Activated naive CD4-positive, alpha-beta T cell treated with anti-CD3 and anti-CD28 coated beads, Interleukin-2, amount 50 U/mL, for 72 hours (primary cell): ENCODE measurements at regions not wholly inside any gene's neighbourhood (a gene's known extent, or its start where the extent isn't known, plus 50 kb on each side); places are given as distances from the start of the nearest gene placed in this dataset.

ENCODE experiments used
- ATAC-seq, 2 donors: fragments of 150-1000 bp; cut with Tn5 transposase; 2 replicates each; pipeline ENCODE4 v1.10.0; 2021; ENCODE audit warnings: mild to moderate bottlenecking in 2 of 2, moderate library complexity in 2 of 2
- DNase-seq, 2 donors: peaks; one replicate each; pipeline ENCODE4 v3.0.0; 2021 to 2022; ENCODE audit warnings: low spot score in 2 of 2
- H3K27ac Mint-ChIP-seq, 2 donors: one replicate each; pipeline ENCODE4 v1.8.0; 2022; ENCODE audit warnings: mild to moderate bottlenecking in 2 of 2, mixed read lengths in 2 of 2
- H3K36me3 Mint-ChIP-seq, 2 donors: one replicate each; pipeline ENCODE4 v1.8.0; 2022; ENCODE audit warnings: mixed read lengths in 2 of 2
- H3K9me3 Mint-ChIP-seq, 2 donors: one replicate each; pipeline ENCODE4 v1.8.0; 2022; ENCODE audit warnings: mixed read lengths in 2 of 2

DNA sequence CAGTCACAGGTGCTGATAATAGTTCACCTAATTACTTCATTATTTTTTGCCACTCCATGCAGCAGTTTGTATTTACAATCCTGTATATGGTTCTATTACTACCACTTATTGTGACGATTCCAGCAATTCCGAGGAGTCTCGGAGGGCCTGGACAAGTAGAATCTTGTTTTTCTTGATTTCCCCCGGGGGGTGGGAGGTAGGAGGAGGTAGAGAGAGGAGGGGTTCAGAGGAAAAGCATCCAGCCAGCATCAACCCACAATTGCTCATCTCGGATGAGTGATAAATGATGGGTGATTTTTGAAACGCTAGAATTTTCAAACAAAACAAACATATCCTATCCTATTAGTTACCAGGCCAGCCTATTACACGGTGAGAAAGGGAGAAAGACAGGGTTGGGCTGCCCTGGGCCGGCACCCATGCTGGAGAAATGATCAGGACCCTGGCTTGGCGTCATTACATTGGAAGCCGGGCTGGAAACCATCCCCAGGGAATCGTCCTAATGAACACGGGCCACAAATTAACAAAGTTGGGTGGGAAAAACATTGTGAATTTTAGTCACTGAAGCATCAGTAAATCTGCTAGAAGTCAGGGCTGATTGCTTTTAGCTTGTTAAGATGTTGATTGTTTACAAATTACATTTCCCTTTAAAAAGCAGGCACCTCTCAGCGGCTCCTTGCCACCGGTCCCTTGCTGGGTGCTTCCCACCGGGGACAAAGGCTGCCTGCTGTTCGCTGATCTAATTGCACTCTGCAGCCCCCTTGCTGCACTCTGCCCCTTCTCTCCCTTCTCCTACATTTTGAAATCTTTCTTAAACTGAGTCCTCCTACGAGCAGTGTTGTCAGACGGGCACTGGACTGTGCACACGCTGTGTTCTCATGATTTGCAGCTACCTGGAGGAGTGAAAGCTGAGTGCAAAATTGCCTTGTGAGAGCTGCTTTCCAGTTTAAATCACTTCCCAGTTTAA, 95.5 kb downstream of the FAM204A start:
- Mint-ChIP-seq H3K27ac (no peak overlapping the region), H3K36me3 (no peaks in the 10 kb centered on the region), H3K9me3 (no peaks in the 10 kb centered on the region)
- no peak for DNase-seq
- no peak for ATAC-seq

DNA sequence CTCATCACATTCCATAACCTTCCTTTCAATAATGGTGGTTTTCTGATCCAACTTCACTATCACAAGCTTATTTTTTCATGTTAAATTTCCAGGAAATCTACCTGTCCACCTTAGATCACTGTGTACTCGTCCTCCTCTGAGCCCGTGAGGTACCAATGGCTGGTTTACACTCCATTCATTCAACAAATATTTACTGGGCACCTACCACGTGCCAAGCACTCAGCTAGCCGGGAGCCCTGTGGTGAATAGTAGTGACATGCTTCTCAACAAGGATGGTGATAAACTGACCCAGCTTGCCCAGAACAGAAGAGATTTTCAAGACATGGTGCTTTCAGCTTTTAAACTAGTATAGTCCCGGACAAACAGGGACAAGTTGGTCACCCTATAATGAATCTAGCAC, 98.2 kb downstream of the FAM204A start:
- Mint-ChIP-seq H3K36me3 (no peaks in the 10 kb centered on the region), H3K27ac (no peak overlapping the region), H3K9me3 (no peaks in the 10 kb centered on the region)
- no peak for ATAC-seq
- no peak for DNase-seq

DNA sequence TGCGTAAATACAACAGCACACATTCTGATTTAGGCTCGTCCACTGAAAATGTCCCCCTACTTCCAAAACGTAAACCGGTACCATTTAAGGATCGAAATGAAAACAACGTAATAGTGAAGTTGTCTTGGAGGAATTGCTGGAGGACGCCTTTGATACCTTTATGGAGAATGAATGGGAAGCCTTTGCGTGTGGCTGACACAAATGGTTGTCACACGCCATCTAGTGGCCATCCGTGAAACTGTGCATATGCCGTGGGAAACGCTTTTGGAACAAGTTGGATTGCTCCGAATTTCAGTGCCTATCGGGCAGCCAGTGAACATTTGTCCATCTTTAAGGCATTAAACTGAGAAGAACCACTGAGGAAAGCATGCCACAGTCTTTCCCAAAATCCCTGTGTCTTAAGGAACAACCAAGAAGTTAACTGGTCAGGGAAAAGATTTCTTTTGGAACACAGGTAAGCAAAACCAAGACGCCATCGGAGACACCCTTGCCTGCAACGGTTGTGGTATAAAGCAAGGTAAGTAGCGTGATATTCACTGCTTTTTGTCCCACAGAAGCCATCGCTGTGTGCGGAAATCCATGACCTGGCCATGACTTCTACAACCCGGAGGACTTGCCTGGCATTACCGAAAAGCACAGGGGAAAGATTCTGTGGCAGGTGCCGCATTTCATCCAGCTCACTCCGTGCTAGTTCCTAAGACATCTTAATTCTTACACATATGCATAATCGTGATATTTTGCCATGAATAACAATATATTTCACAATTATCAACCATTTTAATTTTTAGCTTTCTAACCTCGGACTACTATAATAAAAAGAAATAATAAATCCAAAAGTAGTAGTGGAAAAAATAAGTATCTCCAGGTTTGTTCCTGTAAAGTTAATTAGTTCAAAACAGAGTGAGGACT, 100.6 kb downstream of the FAM204A start:
- DNase-seq, result peak in 1 of 2 donors; percentile 73
- no peak overlapping the region for H3K27ac Mint-ChIP-seq
- H3K9me3 Mint-ChIP-seq, result no peaks in the 10 kb centered on the region
- H3K36me3 Mint-ChIP-seq, result no peaks in the 10 kb centered on the region
- peak in 1 of 2 donors; percentile 37 for ATAC-seq

DNA sequence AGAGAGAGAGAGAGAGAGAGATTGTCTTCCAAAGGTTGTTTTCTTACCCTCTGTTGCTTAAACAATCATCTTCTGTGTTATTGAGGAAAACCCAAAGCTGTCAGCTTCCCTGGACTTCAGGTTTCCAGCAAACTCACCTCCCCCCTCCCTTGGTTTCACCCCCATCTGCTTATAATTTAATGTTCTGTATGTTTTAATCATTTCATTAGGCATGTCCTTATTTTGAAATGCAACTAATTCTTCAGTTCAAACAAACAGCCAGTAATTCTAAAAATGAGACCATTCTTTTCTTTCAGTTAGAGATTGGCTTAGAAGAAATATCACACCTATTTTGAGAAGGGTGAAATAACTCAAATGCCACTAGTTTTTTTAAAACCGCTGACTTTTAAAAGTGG, 102.9 kb downstream of the FAM204A start:
- no peak for ATAC-seq
- no peaks in the 10 kb centered on the region for H3K9me3 Mint-ChIP-seq
- H3K27ac Mint-ChIP-seq, result no peak overlapping the region
- no peaks in the 10 kb centered on the region for H3K36me3 Mint-ChIP-seq
- no peak for DNase-seq

DNA sequence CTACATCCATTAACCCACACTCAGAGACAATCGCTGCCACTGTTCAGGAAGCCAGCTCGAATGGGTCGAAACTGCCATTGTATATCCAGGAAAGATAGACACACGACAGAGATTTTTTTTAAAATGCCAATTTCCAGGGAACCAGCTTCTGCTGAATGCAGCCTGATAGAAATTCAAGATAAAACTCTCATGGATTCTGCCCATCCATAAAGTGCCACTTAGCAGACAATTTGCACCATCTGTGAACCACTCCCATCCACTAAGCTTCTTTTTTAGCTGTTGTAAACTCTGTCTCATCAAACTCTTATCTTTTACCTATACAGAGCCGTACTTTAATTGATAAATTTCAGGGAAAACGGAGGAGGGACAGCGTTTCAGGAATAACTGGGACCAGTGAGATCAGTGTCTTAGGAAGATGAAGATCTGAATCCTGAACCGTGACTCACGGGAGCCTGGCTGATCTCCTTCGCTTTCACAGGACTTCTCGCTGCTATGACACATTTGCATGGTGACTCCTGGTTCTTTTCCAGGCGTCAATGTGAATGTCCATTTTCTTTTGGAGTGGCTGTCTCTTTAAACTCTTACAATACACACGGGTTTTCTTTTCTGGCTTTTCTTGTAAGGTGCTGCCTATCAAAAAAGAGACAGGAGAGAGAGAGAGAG, 103.4 kb downstream of the FAM204A start:
- ATAC-seq (no peak), DNase-seq (no peak)
- H3K27ac Mint-ChIP-seq, result no peak overlapping the region
- H3K36me3 Mint-ChIP-seq, result no peaks in the 10 kb centered on the region
- no peaks in the 10 kb centered on the region for H3K9me3 Mint-ChIP-seq

DNA sequence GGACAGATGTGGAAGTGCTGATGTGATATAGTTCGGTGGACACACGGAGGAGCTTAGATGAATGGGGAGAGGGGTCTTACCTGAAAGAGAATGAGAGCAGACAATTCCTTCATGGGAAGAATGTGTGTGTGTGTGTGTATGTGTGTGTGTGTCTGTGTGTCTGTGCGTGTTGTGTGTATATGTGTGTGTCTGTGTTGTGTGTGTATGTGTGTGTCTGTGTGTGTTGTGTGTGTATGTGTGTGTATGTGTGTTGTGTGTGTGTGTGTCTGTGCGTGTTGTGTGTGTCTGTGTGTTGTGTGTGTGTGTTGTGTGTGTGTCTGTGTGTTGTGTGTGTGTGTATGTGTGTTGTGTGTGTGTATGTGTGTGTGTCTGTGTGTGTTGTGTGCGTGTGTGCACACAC, 104.2 kb downstream of the FAM204A start:
- no peak for DNase-seq
- H3K9me3 Mint-ChIP-seq, result no peaks in the 10 kb centered on the region
- no peak for ATAC-seq
- no peak overlapping the region for H3K27ac Mint-ChIP-seq
- H3K36me3 Mint-ChIP-seq, result no peaks in the 10 kb centered on the region

DNA sequence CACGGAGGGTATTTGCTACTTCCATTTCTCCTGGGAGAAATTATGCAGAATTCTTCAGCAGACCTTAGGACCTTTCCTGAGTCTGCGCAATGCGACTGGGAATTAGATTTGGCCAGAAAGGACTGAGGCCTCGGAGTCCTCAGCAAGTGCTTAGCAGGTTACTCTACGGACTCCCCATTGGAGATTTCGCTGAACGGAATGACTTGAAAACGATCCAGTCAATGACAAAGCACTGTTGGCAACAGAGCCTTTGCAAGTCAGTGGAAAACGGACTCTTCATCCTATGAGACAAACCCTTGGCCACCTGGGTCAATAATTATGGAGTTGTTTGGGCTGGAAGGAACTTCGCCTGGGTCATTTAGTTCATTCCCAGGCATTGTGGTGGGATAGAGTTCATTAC, 107.4 kb downstream of the FAM204A start:
- Mint-ChIP-seq H3K9me3 (no peaks in the 10 kb centered on the region), H3K36me3 (no peaks in the 10 kb centered on the region), H3K27ac (no peak overlapping the region)
- DNase-seq, result no peak
- no peak for ATAC-seq

DNA sequence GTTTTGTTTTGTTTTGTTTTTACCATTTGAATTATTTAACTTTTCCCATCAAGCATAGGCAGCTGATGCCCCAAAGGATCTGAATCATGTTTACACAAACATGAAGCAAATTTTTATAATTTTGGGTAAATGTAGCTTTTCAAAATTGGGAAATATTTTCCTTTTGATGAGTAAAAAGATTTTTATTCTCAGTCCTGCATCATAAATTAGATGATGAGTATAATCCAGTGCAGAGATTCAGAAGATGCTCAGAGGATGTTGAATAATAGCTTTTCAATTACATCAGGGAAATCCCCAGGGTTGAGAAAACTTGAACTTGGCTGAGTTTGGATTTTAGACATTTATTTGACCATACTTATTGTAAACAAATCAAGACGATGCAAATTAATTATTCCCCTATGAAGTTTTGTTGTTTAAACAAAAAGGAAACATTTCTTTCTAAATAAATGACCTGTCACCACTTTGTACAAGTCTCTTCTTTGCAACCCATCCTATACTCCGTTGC, 121.7 kb downstream of the FAM204A start:
- ATAC-seq, result no peak
- DNase-seq, result no peak
- Mint-ChIP-seq H3K27ac (no peak overlapping the region), H3K36me3 (no peaks in the 10 kb centered on the region), H3K9me3 (no peaks in the 10 kb centered on the region)

DNA sequence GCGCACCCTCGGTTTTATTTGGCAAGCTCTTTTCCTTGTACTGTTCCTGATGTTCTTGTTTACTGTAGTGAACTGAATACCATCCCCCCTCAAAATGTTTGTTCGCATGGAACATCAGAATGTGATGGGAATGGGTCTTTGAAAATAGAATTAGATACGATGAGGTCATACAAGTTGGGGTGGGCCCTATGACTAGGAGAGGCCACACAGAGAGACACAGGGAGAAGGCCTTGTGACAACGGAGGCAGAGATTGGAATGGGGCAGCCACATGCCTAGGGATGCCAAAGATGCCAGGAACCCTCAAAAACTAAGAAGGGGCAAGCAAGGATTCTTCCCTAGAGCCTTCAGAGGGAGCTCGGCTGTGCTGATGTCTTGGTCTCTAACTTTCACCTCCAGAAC, 123.6 kb downstream of the FAM204A start:
- Mint-ChIP-seq H3K9me3 (no peaks in the 10 kb centered on the region), H3K27ac (no peak overlapping the region), H3K36me3 (no peaks in the 10 kb centered on the region)
- ATAC-seq, result no peak
- DNase-seq, result no peak

DNA sequence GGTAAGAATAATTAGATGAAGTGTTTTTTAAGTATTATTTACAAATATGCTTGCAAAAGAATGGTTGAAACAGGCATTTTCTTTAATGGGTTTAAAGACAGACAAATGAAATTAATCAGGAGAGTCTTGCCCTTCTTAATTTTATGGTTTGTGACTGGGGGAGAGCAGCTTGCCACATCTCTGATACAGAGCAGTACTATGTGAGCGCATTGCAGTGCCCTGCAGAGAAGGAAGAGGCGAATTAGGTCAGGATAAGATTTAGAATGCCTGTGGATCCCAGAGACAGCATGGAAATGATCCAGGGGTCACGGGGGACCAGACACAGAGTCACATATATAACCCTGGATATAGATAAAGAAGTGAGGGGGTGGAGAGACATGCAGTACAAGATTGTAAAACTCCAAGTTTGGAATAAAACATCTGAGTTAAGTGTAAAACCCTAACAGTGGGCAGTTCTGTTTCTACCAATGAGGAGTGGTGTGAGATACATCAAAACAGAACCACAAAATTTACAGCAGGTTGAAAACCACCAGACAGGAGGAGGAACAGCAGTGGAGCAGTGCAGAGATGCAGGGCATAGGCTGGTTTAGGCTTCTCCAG, 125.5 kb downstream of the FAM204A start:
- Mint-ChIP-seq H3K9me3 (no peaks in the 10 kb centered on the region), H3K36me3 (no peaks in the 10 kb centered on the region), H3K27ac (no peak overlapping the region)
- no peak for ATAC-seq
- DNase-seq, result no peak

DNA sequence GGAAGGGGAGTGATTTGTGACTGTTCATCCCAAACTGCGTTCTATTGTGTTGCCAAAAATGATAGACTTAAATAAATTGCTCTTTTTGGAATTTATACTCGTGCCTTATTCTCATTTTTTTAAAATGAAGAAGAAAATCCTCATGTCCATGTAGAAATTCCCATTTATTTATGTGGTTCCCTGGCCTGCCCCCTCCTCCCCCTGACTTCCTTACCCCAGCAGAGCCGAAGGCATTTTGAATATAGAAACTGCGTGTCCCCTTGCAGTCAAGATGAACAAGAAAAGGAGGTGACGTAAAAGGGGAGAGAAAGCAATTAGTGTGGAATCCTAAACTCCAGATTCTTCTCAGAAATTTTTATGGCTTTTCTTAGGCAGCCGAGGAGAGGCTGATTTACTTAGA, 126.1 kb downstream of the FAM204A start:
- H3K9me3 Mint-ChIP-seq, result no peaks in the 10 kb centered on the region
- ATAC-seq (no peak), DNase-seq (no peak)
- no peaks in the 10 kb centered on the region for H3K36me3 Mint-ChIP-seq
- H3K27ac Mint-ChIP-seq, result no peak overlapping the region

DNA sequence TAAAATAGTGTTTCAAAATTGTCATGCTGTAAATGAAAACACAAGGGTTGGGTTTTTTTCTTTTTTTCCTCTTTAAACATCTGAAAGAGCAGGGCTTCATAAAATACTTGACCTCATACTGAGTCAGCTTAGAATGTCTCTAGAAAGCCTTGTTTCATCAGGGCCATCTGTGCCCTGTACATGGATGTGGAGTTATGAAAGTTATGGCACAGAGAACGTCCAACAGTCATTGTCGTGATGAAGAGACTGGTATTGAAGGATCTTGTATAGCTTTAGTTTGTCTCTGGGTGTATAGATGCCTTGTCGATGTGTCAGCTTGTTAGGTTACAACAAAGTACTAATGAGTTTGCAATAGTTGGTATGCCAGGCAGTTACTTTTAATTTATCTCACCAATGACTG, 127.3 kb downstream of the FAM204A start:
- ATAC-seq (no peak), DNase-seq (no peak)
- Mint-ChIP-seq H3K36me3 (no peaks in the 10 kb centered on the region), H3K9me3 (no peaks in the 10 kb centered on the region), H3K27ac (no peak overlapping the region)

DNA sequence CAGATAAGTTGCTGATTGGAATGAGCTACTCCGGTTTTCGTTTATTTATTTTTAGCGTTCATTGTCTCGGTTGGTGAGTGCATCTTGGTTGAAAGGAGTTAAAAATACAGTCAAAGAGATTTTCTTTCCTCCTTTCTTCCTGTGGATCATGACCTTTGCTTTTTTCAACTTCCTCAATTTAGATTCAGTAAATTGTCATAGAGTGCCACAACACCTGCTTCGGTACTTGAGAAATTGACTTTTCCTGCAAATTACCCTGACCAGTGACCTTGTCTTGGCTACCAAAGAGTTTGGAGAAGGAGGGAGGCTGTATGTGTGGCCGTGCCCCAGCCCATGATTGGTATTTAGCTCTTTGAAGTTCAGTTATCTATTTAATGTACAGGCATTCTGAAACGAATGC, 128.7 kb downstream of the FAM204A start:
- Mint-ChIP-seq H3K27ac (no peak overlapping the region), H3K36me3 (no peaks in the 10 kb centered on the region), H3K9me3 (no peaks in the 10 kb centered on the region)
- no peak for DNase-seq
- no peak for ATAC-seq

DNA sequence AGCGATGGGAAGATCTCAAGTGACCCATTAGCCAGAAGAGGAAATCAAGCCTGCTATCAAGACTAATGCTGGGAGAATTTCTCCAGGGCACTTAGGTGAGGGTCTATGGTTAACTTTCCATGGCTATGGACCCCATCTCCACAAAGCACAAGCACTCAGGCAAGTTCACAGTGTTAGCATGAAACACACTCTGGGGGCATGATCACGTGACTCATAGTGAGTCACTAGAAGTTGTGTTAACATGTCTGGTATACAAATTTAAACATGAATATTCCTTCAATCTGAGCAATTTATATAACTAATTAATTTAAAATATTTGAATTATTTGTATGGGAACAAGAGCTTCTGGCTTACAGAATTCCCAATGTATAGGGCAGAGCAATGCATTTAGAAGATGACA, 131.8 kb downstream of the FAM204A start:
- no peaks in the 10 kb centered on the region for H3K36me3 Mint-ChIP-seq
- ATAC-seq (no peak), DNase-seq (no peak)
- H3K9me3 Mint-ChIP-seq, result no peaks in the 10 kb centered on the region
- H3K27ac Mint-ChIP-seq, result no peak overlapping the region

DNA sequence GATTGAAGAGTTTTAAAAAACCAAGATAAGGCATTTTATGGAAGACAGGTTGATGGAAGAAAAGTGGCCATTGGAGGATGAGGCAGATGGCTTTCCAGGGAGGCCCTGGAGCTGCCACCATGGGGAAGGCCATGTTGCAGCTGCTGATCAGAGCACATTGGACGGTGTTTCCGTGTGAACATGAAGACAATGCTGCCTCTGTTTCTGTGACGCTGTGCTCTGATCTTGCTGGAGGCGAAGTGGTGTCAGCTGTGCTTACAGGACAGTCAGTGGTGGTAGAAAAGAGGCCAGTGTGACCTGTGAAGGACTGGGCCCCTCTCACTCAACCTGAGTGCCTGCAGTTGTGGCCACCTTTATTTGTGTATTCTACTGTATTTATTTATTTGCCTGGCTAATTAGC, 132.9 kb downstream of the FAM204A start:
- Mint-ChIP-seq H3K36me3 (no peaks in the 10 kb centered on the region), H3K27ac (no peak overlapping the region), H3K9me3 (no peaks in the 10 kb centered on the region)
- ATAC-seq (no peak), DNase-seq (no peak)

DNA sequence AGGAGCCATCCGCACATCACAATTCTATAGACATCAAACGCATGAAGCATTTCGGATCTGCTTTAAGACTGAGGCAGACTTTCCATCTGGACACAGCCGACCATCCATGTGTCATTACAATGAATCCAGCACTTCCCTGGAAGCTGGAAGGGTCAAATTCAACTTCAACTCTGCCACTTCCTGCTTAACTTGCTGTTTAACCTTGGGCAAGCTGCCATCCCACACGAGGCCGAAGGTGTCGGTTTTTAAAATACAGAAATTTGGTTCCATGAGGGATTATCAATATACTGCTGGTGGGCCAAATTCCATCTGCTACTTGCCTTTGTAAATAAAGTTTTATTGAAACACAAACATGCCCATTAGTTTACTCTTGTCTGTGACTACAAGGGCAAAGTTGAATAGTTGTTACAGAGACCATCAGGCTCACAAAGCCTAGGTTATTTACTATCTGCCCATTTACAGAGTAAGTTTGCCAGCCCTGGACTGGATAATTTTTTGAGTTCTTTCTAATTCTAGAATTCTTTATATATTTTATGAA, 134.6 kb downstream of the FAM204A start:
- Mint-ChIP-seq H3K9me3 (no peaks in the 10 kb centered on the region), H3K27ac (no peak overlapping the region), H3K36me3 (no peaks in the 10 kb centered on the region)
- ATAC-seq (no peak), DNase-seq (no peak)
